ENCODE measurements at regions not wholly inside any gene's neighbourhood (a gene's known extent, or its start where the extent isn't known, plus 50 kb on each side); places are given as distances from the start of the nearest gene placed in this dataset.

- TF ChIP-seq CTCF (IDR thresholded peaks at IDR 0.05; ENCODE audit: insufficient read depth, low read length) (no peak), POLR2AphosphoS5 (IDR thresholded peaks at IDR 0.05; ENCODE audit: low read depth) (no peak), GABPA (IDR thresholded peaks at IDR 0.05; ENCODE audit: low read depth) (no peak), REST (IDR thresholded peaks at IDR 0.05; ENCODE audit: insufficient replicate concordance, low read depth) (no peak), SPI1 (IDR thresholded peaks at IDR 0.05; ENCODE audit: borderline replicate concordance, low read depth) (no peak)
These were observed 88.3 kb downstream of the TUBA3C start for GRCh38 chr13:19093369-19093768.
